ENCODE measurements at regions not wholly inside any gene's neighbourhood (a gene's known extent, or its start where the extent isn't known, plus 50 kb on each side); places are given as distances from the start of the nearest gene placed in this dataset.

DNA sequence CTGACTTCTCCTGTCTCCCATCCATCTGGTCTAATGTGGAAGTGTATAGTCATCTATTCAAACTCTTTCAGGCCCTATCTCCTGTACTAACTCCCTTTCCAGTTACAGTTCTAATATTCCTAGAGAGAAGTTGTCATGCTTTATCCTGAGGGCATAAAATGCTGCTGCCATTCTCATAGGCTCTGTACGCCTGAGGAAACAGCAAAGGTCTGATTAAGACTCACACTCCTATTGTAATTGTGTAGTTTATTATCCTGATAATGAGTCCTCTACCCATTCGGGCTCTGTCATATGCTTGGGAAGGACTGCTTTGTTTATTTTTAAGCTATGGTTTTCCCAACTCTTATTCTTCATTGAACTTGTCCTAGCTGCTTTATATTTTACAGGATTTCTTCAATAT lies 290.4 kb downstream of the TMEM38B start:
- TF ChIP-seq TOX (CRISPR knock-in tag; IDR thresholded peaks at IDR 0.05; ENCODE audit: borderline replicate concordance) (no peak), ZFP3 (CRISPR knock-in tag; IDR thresholded peaks at IDR 0.05) (no peak), GLIS3 (CRISPR knock-in tag; IDR thresholded peaks at IDR 0.05) (no peak), ARNTL (CRISPR knock-in tag; IDR thresholded peaks at IDR 0.05; ENCODE audit: borderline replicate concordance, low read depth) (no peak), ISL1 (CRISPR knock-in tag; IDR thresholded peaks at IDR 0.05) (no peak), ZFP30 (CRISPR knock-in tag; IDR thresholded peaks at IDR 0.05) (no peak)
- TF ChIP-seq, protein P1, sequence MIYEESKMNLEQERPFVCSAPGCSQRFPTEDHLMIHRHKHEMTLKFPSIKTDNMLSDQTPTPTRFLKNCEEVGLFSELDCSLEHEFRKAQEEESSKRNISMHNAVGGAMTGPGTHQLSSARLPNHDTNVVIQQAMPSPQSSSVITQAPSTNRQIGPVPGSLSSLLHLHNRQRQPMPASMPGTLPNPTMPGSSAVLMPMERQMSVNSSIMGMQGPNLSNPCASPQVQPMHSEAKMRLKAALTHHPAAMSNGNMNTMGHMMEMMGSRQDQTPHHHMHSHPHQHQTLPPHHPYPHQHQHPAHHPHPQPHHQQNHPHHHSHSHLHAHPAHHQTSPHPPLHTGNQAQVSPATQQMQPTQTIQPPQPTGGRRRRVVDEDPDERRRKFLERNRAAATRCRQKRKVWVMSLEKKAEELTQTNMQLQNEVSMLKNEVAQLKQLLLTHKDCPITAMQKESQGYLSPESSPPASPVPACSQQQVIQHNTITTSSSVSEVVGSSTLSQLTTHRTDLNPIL (CRISPR knock-in tag; IDR thresholded peaks at IDR 0.05; ENCODE audit: low read depth) = no peak
- TF ChIP-seq, protein P2, sequence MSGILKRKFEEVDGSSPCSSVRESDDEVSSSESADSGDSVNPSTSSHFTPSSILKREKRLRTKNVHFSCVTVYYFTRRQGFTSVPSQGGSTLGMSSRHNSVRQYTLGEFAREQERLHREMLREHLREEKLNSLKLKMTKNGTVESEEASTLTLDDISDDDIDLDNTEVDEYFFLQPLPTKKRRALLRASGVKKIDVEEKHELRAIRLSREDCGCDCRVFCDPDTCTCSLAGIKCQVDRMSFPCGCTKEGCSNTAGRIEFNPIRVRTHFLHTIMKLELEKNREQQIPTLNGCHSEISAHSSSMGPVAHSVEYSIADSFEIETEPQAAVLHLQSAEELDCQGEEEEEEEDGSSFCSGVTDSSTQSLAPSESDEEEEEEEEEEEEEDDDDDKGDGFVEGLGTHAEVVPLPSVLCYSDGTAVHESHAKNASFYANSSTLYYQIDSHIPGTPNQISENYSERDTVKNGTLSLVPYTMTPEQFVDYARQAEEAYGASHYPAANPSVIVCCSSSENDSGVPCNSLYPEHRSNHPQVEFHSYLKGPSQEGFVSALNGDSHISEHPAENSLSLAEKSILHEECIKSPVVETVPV (CRISPR knock-in tag; IDR thresholded peaks at IDR 0.05) = no peak
- TF ChIP-seq, protein P3, sequence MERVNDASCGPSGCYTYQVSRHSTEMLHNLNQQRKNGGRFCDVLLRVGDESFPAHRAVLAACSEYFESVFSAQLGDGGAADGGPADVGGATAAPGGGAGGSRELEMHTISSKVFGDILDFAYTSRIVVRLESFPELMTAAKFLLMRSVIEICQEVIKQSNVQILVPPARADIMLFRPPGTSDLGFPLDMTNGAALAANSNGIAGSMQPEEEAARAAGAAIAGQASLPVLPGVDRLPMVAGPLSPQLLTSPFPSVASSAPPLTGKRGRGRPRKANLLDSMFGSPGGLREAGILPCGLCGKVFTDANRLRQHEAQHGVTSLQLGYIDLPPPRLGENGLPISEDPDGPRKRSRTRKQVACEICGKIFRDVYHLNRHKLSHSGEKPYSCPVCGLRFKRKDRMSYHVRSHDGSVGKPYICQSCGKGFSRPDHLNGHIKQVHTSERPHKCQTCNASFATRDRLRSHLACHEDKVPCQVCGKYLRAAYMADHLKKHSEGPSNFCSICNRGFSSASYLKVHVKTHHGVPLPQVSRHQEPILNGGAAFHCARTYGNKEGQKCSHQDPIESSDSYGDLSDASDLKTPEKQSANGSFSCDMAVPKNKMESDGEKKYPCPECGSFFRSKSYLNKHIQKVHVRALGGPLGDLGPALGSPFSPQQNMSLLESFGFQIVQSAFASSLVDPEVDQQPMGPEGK (CRISPR knock-in tag; IDR thresholded peaks at IDR 0.05; ENCODE audit: borderline replicate concordance) = no peak
